Neural crest cell (in vitro differentiated cells): ENCODE measurements at regions not wholly inside any gene's neighbourhood (a gene's known extent, or its start where the extent isn't known, plus 50 kb on each side); places are given as distances from the start of the nearest gene placed in this dataset.
"Not testable (repeated sequence)": the region's sequence is repeated elsewhere in the genome, so short reads cannot be mapped to it uniquely, and the experiment has no call there.

Experiments
- DNase-seq: peaks from one replicate; pipeline ENCODE4 v3.0.0; 2021; ENCODE audit warnings: low read depth, mixed read lengths, low spot score
- H3K27ac Mint-ChIP-seq: one replicate; pipeline ENCODE4 v1.8.0; 2021; ENCODE audit warnings: mild to moderate bottlenecking, mixed read lengths; ENCODE audit not compliant: unreplicated experiment
- H3K27me3 Mint-ChIP-seq: 2 replicates; pipeline ENCODE4 v1.8.0; 2021; ENCODE audit warnings: low read depth, mild to moderate bottlenecking, mixed read lengths
- H3K36me3 Mint-ChIP-seq: 2 replicates; pipeline ENCODE4 v1.8.0; 2021; ENCODE audit warnings: low read depth, mild to moderate bottlenecking, mixed read lengths
- H3K4me1 Mint-ChIP-seq: 2 replicates; pipeline ENCODE4 v1.8.0; 2021; ENCODE audit warnings: mixed read lengths
- H3K4me3 Mint-ChIP-seq: one replicate; pipeline ENCODE4 v1.8.0; 2021; ENCODE audit warnings: mild to moderate bottlenecking, mixed read lengths
- H3K9me3 Mint-ChIP-seq: 2 replicates; pipeline ENCODE4 v1.8.0; 2021; ENCODE audit warnings: mixed read lengths
- TF ChIP-seq, protein P1 (sequence below): fragments of 200-600 bp; sonication (generic); conservative IDR thresholded peaks from 2 replicates; pipeline ENCODE4 v1.5.0; 2021; ENCODE audit warnings: antibody characterized with exemption, mild to moderate bottlenecking

DNA sequence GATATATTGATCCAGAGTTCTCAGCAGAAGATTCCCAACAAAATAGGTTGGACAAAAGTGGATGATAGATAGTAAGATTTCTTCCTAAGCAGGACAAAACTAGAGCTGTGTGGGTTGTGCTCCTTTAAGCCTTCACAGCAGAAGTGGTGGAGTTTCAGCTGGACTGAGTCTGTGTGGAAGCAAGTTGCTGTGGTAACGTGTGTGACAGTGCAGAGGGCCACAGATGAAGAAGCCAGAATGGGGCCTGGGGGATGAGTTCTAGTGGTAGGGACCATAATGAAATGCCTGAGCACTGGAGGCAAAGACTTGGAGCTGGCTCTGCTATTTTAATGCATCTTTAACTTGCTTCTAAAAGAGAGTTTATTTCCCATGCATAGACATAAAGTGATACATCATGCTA lies 238.7 kb upstream of the POGK start:
- DNase-seq: no peak
- Mint-ChIP-seq H3K4me1 (no peaks in the 10 kb centered on the region), H3K36me3 (no peaks in the 10 kb centered on the region), H3K9me3 (no peaks in the 10 kb centered on the region), H3K4me3 (no peak overlapping the region), H3K27me3 (peaks cover 4% of the 10 kb centered on the region), H3K27ac (no peak overlapping the region)
- TF ChIP-seq, protein P1, sequence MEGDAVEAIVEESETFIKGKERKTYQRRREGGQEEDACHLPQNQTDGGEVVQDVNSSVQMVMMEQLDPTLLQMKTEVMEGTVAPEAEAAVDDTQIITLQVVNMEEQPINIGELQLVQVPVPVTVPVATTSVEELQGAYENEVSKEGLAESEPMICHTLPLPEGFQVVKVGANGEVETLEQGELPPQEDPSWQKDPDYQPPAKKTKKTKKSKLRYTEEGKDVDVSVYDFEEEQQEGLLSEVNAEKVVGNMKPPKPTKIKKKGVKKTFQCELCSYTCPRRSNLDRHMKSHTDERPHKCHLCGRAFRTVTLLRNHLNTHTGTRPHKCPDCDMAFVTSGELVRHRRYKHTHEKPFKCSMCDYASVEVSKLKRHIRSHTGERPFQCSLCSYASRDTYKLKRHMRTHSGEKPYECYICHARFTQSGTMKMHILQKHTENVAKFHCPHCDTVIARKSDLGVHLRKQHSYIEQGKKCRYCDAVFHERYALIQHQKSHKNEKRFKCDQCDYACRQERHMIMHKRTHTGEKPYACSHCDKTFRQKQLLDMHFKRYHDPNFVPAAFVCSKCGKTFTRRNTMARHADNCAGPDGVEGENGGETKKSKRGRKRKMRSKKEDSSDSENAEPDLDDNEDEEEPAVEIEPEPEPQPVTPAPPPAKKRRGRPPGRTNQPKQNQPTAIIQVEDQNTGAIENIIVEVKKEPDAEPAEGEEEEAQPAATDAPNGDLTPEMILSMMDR: no peak

DNA sequence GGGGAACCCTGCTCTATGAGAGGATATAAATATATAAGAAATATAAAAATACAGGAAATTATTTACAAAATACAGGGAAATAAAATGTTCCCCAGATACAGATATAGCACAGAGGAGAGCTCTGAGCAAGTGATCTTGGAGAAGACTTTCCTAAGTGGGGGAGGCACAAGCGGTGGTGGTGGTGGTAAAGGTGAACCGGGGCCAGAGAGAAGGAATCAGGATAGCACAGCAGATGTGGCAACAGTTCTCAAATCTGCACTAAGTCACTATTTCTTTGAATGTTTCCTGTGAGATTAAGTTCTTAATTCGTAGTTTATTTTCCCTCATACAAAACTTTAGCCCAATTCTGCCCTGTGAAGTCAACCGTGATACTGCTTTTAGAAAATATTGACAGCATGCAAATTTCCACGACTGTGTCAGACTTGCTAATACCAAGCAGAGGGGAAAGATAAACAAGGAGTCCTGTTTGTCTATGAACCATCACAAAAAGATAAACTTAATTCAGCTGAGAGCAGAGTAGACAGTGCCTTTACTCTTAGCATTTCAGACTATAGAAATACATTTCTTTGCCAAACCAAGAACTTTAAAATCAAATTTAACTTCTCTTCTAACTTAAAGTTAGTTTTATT lies 237.5 kb upstream of the POGK start:
- Mint-ChIP-seq H3K4me1 (no peaks in the 10 kb centered on the region), H3K27ac (no peak overlapping the region), H3K36me3 (no peaks in the 10 kb centered on the region), H3K4me3 (no peak overlapping the region), H3K27me3 (peaks cover 4% of the 10 kb centered on the region), H3K9me3 (no peaks in the 10 kb centered on the region)
- no peak for DNase-seq
- TF ChIP-seq, protein P1: no peak

DNA sequence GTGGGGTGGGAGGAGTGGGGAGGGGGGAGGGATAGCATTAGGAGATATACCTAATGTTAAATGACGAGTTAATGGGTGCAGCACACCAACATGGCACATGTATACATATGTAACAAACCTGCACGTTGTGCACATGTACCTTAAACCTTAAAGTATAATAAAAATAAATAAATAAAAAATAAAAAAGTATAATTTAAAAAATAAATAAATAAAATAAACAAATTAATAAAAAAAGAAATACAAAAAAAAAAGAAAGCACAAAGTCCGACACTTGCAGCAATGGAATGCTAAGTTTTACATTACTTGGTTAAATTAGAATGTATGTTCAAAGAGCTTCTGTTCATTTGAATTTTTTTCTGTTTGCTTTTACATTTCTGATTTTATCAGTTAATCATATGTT lies 236.5 kb upstream of the POGK start:
- not testable (repeated sequence) for H3K4me1 Mint-ChIP-seq, H3K36me3 Mint-ChIP-seq, H3K27me3 Mint-ChIP-seq, H3K27ac Mint-ChIP-seq, H3K9me3 Mint-ChIP-seq, DNase-seq, H3K4me3 Mint-ChIP-seq

DNA sequence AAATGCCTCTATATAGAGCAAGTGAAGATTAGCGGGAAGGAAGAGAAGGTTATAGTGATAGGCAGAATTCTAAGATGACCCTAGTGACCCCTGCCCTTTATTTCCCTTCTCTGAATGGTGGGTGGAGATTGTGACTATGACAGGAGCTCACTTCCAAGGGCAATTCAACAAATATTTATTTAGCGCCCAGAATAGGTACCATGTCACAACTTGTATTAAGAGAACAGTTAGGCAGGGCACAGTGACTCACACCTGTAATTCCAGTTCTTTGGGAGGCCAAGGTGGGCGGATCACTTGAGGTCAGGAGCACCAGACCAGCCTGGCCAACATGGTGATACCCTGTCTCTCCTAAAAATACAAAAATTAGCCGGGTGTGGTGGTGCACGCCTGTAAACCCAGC lies 236.0 kb upstream of the POGK start:
- Mint-ChIP-seq H3K4me1 (no peaks in the 10 kb centered on the region), H3K27me3 (peaks cover 4% of the 10 kb centered on the region), H3K4me3 (no peak overlapping the region), H3K36me3 (no peaks in the 10 kb centered on the region), H3K27ac (no peak overlapping the region), H3K9me3 (no peaks in the 10 kb centered on the region)
- TF ChIP-seq, protein P1: no peak
- no peak for DNase-seq

DNA sequence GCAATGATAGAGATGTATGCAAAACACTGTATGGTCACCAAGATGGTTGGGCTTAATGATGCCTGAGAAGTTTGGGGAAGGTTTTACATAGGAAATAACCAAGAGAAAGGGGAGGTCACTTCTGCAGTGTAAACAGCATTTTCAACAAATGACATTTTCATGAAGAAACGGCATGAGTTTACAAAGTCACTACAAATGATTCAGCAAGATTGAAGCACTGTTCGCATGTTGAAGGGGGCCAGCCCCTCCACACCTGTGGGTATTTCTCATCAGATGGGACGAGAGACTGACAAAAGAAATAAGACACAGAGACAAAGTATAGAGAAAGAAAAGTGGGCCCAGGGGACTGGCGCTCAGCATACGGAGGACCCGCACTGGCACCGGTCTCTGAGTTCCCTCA lies 234.1 kb upstream of the POGK start:
- H3K27ac Mint-ChIP-seq: no peak overlapping the region

DNA sequence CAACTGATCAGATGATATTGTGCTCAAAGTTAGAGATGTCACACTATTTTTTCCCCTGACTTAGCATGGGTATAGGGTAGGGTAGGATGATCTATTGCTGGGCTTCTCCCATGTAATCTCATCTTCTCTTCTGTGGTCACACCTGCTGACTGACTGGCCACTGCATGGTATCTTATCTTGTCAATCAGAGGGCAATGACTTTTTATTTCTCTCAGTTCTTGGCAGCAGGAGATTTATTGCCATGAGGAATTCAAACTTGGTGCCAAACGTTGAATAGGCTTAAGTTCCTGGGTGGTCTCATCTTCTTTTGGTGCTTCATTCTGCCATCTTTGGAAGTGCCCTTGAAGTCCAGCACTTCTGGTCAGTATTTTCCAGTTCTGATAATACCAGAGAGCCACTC lies 226.4 kb upstream of the POGK start:
- TF ChIP-seq, protein P1: no peak
- DNase-seq: no peak
- Mint-ChIP-seq H3K27me3 (no peaks in the 10 kb centered on the region), H3K27ac (no peak overlapping the region), H3K4me1 (no peaks in the 10 kb centered on the region), H3K36me3 (no peaks in the 10 kb centered on the region), H3K9me3 (no peaks in the 10 kb centered on the region), H3K4me3 (no peak overlapping the region)

More for the DNA sequence above, 234.1 kb upstream of the POGK start:
- Mint-ChIP-seq H3K27me3 (peaks cover under 1% of the 10 kb centered on the region), H3K9me3 (no peaks in the 10 kb centered on the region), H3K36me3 (no peaks in the 10 kb centered on the region), H3K4me1 (no peaks in the 10 kb centered on the region), H3K4me3 (no peak overlapping the region)
- TF ChIP-seq, protein P1: no peak
- no peak for DNase-seq
